ENCODE measurements at regions not wholly inside any gene's neighbourhood (a gene's known extent, or its start where the extent isn't known, plus 50 kb on each side); places are given as distances from the start of the nearest gene placed in this dataset.

DNA sequence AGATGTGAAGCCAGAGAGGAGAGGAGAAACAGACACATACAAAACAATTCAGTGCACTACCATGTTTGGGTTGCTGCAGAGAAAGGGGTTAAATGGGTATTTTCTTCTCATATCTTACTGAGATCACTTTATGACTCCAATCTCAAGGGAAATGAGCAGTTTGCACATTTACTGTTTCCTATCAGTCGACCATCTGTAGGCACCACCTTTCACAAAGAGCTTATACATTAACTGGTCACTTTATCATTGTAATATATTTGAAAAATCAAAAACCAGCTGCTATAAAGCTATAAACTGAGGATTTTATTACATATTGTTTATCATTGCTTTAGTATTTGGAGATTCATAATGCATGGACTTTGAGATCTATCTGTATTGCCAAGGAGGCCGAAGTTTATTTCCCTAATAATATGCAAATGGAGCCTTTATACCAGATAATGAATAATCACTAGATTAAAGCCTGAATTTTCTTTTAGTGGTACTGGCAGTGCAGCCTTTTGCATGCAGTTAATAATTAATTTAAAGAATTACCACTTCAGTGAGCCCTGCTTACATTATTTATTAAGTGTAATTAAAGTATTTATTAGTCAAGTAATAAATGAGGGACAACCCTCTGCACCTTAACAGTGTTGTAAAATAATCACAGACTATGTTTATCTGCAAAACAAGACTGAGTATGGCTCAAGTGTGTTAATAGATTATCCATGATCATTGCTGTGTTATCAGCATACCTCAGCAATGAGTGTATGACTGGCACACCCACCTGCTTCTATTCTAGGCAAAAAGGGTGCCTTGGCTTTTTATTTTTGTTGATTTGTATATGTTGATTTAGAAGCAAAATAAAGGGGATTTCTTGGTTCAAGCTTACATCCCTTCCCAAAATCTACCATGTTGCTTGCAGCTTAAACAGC lies 167.7 kb upstream of the SLC14A2 start:
- POLR2A ChIA-PET: no interaction called here
- no peaks in the 10 kb centered on the region for H3K9me3 ChIP-seq (ENCODE audit: control insufficient read depth, insufficient read depth, low read depth, low read length)
- TF ChIP-seq ZFP69B (tag by site-specific recombination; IDR thresholded peaks at IDR 0.05) (no peak), ZNF114 (tag by site-specific recombination; IDR thresholded peaks at IDR 0.05) (no peak), ZNF211 (tag by site-specific recombination; IDR thresholded peaks at IDR 0.05; ENCODE audit: low read depth) (no peak), SALL2 (tag by site-specific recombination; IDR thresholded peaks at IDR 0.05; ENCODE audit: borderline replicate concordance) (no peak)
- TF ChIP-seq, protein P1, sequence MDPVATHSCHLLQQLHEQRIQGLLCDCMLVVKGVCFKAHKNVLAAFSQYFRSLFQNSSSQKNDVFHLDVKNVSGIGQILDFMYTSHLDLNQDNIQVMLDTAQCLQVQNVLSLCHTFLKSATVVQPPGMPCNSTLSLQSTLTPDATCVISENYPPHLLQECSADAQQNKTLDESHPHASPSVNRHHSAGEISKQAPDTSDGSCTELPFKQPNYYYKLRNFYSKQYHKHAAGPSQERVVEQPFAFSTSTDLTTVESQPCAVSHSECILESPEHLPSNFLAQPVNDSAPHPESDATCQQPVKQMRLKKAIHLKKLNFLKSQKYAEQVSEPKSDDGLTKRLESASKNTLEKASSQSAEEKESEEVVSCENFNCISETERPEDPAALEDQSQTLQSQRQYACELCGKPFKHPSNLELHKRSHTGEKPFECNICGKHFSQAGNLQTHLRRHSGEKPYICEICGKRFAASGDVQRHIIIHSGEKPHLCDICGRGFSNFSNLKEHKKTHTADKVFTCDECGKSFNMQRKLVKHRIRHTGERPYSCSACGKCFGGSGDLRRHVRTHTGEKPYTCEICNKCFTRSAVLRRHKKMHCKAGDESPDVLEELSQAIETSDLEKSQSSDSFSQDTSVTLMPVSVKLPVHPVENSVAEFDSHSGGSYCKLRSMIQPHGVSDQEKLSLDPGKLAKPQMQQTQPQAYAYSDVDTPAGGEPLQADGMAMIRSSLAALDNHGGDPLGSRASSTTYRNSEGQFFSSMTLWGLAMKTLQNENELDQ (tag by site-specific recombination; IDR thresholded peaks at IDR 0.05; ENCODE audit: low read depth): no peak
- H3K36me3 ChIP-seq (ENCODE audit: control insufficient read depth in 2 of 2, insufficient read depth in 1 of 2, low read length in 2 of 2): no peaks in the 10 kb centered on the region
- CTCF ChIA-PET: interaction anchor here (0.6 kb wide), 1 partner anchor 51 kb away, joined by 7 read pairs; no protein-coding TSS in a partner anchor
- no peaks in the 10 kb centered on the region for H3K4me1 ChIP-seq (ENCODE audit: control insufficient read depth, insufficient read depth, low read length)
- H3K27ac ChIP-seq (ENCODE audit: extremely low read depth, low read depth, low read length): no peak overlapping the region
- H3K4me3 ChIP-seq (ENCODE audit: low read depth, low read length): no peak overlapping the region

DNA sequence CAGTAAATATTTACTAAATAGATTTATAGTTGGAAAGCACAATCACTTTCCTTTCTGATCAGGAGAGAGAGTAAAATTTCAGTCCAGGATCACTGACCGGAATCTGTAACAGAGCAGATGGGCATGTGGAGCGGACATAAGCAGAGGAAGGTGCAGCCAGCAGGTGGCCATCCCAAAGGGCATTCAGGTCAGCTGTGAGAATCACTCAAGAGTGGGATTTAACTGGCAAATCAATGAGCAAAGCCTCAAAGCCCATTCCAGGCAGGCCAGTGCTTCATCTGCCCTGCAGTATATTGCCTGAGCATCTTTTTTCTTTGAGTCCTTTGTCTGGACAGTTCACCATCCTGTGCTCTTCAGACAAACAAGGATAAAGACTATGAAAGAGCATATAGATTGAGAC lies 166.4 kb upstream of the SLC14A2 start:
- no peaks in the 10 kb centered on the region for H3K9me3 ChIP-seq (ENCODE audit: control insufficient read depth, insufficient read depth, low read depth, low read length)
- H3K36me3 ChIP-seq (ENCODE audit: control insufficient read depth in 2 of 2, insufficient read depth in 1 of 2, low read length in 2 of 2): no peaks in the 10 kb centered on the region
- no peak overlapping the region for H3K4me3 ChIP-seq (ENCODE audit: low read depth, low read length)
- TF ChIP-seq ZBTB17 (tag by site-specific recombination; IDR thresholded peaks at IDR 0.05): no peak
- TF ChIP-seq ZEB2 (tag by site-specific recombination; IDR thresholded peaks at IDR 0.05): no peak
- no peak for TF ChIP-seq ZNF416 (tag by site-specific recombination; IDR thresholded peaks at IDR 0.05)
- no peak for TF ChIP-seq RBAK (tag by site-specific recombination; IDR thresholded peaks at IDR 0.05)
- TF ChIP-seq, protein P2, sequence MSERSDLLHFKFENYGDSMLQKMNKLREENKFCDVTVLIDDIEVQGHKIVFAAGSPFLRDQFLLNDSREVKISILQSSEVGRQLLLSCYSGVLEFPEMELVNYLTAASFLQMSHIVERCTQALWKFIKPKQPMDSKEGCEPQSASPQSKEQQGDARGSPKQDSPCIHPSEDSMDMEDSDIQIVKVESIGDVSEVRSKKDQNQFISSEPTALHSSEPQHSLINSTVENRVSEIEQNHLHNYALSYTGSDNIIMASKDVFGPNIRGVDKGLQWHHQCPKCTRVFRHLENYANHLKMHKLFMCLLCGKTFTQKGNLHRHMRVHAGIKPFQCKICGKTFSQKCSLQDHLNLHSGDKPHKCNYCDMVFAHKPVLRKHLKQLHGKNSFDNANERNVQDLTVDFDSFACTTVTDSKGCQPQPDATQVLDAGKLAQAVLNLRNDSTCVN (tag by site-specific recombination; optimal IDR thresholded peaks at IDR 0.05): no peak
- TF ChIP-seq ZNF24 (tag by site-specific recombination; IDR thresholded peaks at IDR 0.05): no peak
- no peak for TF ChIP-seq ZFP69B (tag by site-specific recombination; IDR thresholded peaks at IDR 0.05)
- TF ChIP-seq, protein P3, sequence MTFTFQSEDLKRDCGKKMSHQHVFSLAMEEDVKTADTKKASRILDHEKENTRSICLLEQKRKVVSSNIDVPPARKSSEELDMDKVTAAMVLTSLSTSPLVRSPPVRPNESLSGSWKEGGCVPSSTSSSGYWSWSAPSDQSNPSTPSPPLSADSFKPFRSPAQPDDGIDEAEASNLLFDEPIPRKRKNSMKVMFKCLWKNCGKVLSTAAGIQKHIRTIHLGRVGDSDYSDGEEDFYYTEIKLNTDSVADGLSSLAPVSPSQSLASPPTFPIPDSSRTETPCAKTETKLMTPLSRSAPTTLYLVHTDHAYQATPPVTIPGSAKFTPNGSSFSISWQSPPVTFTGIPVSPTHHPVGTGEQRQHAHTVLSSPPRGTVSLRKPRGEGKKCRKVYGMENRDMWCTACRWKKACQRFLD (tag by site-specific recombination; IDR thresholded peaks at IDR 0.05): no peak
- no peak for TF ChIP-seq ZNF530 (tag by site-specific recombination; IDR thresholded peaks at IDR 0.05; ENCODE audit: low read depth)
- no peak for TF ChIP-seq ZSCAN30 (tag by site-specific recombination; IDR thresholded peaks at IDR 0.05)
- TF ChIP-seq ZNF560 (tag by site-specific recombination; IDR thresholded peaks at IDR 0.05; ENCODE audit: borderline replicate concordance): no peak
- no peak for TF ChIP-seq SALL2 (tag by site-specific recombination; IDR thresholded peaks at IDR 0.05; ENCODE audit: borderline replicate concordance)
- TF ChIP-seq ZNF140 (tag by site-specific recombination; IDR thresholded peaks at IDR 0.05): no peak
- TF ChIP-seq ZNF837 (tag by site-specific recombination; IDR thresholded peaks at IDR 0.05): no peak
- TF ChIP-seq REPIN1 (tag by site-specific recombination; IDR thresholded peaks at IDR 0.05; ENCODE audit: low read depth): no peak
- TF ChIP-seq SP3 (tag by site-specific recombination; IDR thresholded peaks at IDR 0.05): no peak
- TF ChIP-seq, protein P4, sequence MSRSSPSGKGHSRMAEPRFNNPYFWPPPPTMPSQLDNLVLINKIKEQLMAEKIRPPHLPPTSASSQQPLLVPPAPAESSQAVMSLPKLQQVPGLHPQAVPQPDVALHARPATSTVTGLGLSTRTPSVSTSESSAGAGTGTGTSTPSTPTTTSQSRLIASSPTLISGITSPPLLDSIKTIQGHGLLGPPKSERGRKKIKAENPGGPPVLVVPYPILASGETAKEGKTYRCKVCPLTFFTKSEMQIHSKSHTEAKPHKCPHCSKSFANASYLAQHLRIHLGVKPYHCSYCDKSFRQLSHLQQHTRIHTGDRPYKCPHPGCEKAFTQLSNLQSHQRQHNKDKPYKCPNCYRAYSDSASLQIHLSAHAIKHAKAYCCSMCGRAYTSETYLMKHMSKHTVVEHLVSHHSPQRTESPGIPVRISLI (tag by site-specific recombination; IDR thresholded peaks at IDR 0.05): no peak
- TF ChIP-seq, protein P5, sequence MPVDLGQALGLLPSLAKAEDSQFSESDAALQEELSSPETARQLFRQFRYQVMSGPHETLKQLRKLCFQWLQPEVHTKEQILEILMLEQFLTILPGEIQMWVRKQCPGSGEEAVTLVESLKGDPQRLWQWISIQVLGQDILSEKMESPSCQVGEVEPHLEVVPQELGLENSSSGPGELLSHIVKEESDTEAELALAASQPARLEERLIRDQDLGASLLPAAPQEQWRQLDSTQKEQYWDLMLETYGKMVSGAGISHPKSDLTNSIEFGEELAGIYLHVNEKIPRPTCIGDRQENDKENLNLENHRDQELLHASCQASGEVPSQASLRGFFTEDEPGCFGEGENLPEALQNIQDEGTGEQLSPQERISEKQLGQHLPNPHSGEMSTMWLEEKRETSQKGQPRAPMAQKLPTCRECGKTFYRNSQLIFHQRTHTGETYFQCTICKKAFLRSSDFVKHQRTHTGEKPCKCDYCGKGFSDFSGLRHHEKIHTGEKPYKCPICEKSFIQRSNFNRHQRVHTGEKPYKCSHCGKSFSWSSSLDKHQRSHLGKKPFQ (tag by site-specific recombination; IDR thresholded peaks at IDR 0.05): no peak
- no peak for TF ChIP-seq ZNF350 (tag by site-specific recombination; IDR thresholded peaks at IDR 0.05)
- H3K4me1 ChIP-seq (ENCODE audit: control insufficient read depth, insufficient read depth, low read length): no peaks in the 10 kb centered on the region
- POLR2A ChIA-PET: no interaction called here
- no peak overlapping the region for H3K27ac ChIP-seq (ENCODE audit: extremely low read depth, low read depth, low read length)
- CTCF ChIA-PET: no interaction called here

All from HEK293 (cell line).